NCI-H82 treated with DMSO at 0.1 percent for 48 hours (cell line): ENCODE measurements at regions not wholly inside any gene's neighbourhood (a gene's known extent, or its start where the extent isn't known, plus 50 kb on each side); places are given as distances from the start of the nearest gene placed in this dataset.

Experiments used
- DNase-seq: peaks from one replicate; lab custom pipeline; 2025; ENCODE audit not compliant: unreplicated experiment; lab: John Stamatoyannopoulos, UW

- no peak for DNase-seq
Measured at GRCh38 chr20:8935878-8936277, 133.0 kb upstream of the PLCB4 start.

- no peak for DNase-seq
Measured at GRCh38 chr20:8938532-8938931, 130.4 kb upstream of the PLCB4 start.

- no peak for DNase-seq
Measured at GRCh38 chr20:8940326-8940725, 128.6 kb upstream of the PLCB4 start.

- no peak for DNase-seq
Measured at GRCh38 chr20:8943631-8944030, 125.3 kb upstream of the PLCB4 start.

- peak; percentile 87 for DNase-seq
Measured at GRCh38 chr20:8946036-8946940, 122.6 kb upstream of the PLCB4 start.

GRCh38 chr20:8948442-8949020, 120.4 kb upstream of the PLCB4 start:
- no peak for DNase-seq

GRCh38 chr20:8951164-8951563, 117.7 kb upstream of the PLCB4 start:
- no peak for DNase-seq

GRCh38 chr20:8952721-8953120, 116.2 kb upstream of the PLCB4 start:
- no peak for DNase-seq

- no peak for DNase-seq
Measured at GRCh38 chr20:8953300-8953699, 115.6 kb upstream of the PLCB4 start.

- no peak for DNase-seq
Measured at GRCh38 chr20:8960241-8960640, 108.6 kb upstream of the PLCB4 start.

GRCh38 chr20:8963330-8963729, 105.6 kb upstream of the PLCB4 start:
- no peak for DNase-seq

- no peak for DNase-seq
Measured at GRCh38 chr20:8964959-8965562, 103.8 kb upstream of the PLCB4 start.

GRCh38 chr20:8967641-8968245, 101.1 kb upstream of the PLCB4 start:
- DNase-seq, result no peak

GRCh38 chr20:8969146-8969583, 99.7 kb upstream of the PLCB4 start:
- DNase-seq, result no peak

- no peak for DNase-seq
Measured at GRCh38 chr20:8971669-8972316, 97.1 kb upstream of the PLCB4 start.

GRCh38 chr20:8972963-8973705, 95.8 kb upstream of the PLCB4 start:
- no peak for DNase-seq

- DNase-seq, result no peak
Measured at GRCh38 chr20:8974009-8974708, 94.7 kb upstream of the PLCB4 start.

- DNase-seq, result no peak
Measured at GRCh38 chr20:8981482-8981881, 87.4 kb upstream of the PLCB4 start.

GRCh38 chr20:8983478-8984345, 85.2 kb upstream of the PLCB4 start:
- no peak for DNase-seq
